GM12878 (cell line): ENCODE measurements at regions not wholly inside any gene's neighbourhood (a gene's known extent, or its start where the extent isn't known, plus 50 kb on each side); places are given as distances from the start of the nearest gene placed in this dataset.

Experiments used
- ATAC-seq: fragments of 200-7000 bp; cut with Tn5 transposase; 3 replicates; pipeline ENCODE4 v1.9.1; 2020; ENCODE audit warnings: mild to moderate bottlenecking, moderate library complexity
- BruUV-seq: library from RNA; stranded (reverse); fragments of 400-500 nt; replicated peaks from 2 replicates; lab custom pipeline; 2021; lab: Mats Ljungman, UMichigan
- CTCF ChIA-PET: fragments of 300-600 bp; sonication (Branson Sonifier 250); formaldehyde crosslinking; extraction: SDS; loops from one replicate; lab custom pipeline; 2021; ENCODE audit warnings: inconsistent platforms; lab: Yijun Ruan, JAX
- POLR2A ChIA-PET: fragments of 350-600 bp; formaldehyde crosslinking; extraction: SDS; loops from one replicate; lab custom pipeline; 2021; ENCODE audit warnings: inconsistent platforms; lab: Charles Lee
- RAD21 ChIA-PET: fragments of 300-600 bp; sonication (Branson Sonifier 250); formaldehyde crosslinking; loops from one replicate; lab custom pipeline; 2023; ENCODE audit warnings: antibody characterized with exemption; ENCODE audit not compliant: unreplicated experiment; lab: Charles Lee
- SMC1A ChIA-PET: fragments of 300-600 bp; sonication (Branson Sonifier 250); formaldehyde crosslinking; loops from one replicate; lab custom pipeline; 2023; ENCODE audit not compliant: unreplicated experiment, uncharacterized antibody; lab: Charles Lee
- DNase-seq: peaks from one replicate; pipeline ENCODE4 v3.0.0-alpha.2; 2011; ENCODE audit warnings: low read depth, low spot score
- FAIRE-seq: peaks from 3 replicates; lab custom pipeline; 2011; peaks lifted over from hg19 to GRCh38; lab: Jason Lieb, UNC
- H2AFZ ChIP-seq: 2 replicates; pipeline ENCODE4 v1.6.0; 2011; ENCODE audit warnings: low read depth, low read length, control low read depth; ENCODE audit not compliant: control insufficient read depth
- H3K27ac ChIP-seq: 2 replicates; pipeline ENCODE4 v1.5.1; 2011; ENCODE audit warnings: control low read depth; ENCODE audit not compliant: control insufficient read depth, insufficient read depth
- H3K27me3 ChIP-seq, 2 experiments: replicated peaks in 1 of 2; 2 replicates each; pipeline versions ENCODE4 v1.6.0 to v1.6.1; 2011; ENCODE audit warnings: low read length in 1 of 2; ENCODE audit not compliant: control insufficient read depth in 2 of 2, insufficient read depth in 2 of 2
- H3K36me3 ChIP-seq, 2 experiments: 2 replicates each; pipeline ENCODE4 v1.5.1; 2011; ENCODE audit warnings: low read length in 1 of 2; ENCODE audit not compliant: control insufficient read depth in 2 of 2, insufficient read depth in 2 of 2
- H3K4me1 ChIP-seq: 2 replicates; pipeline ENCODE4 v1.6.1; 2011; ENCODE audit warnings: mild to moderate bottlenecking, low read length, moderate library complexity, mixed read lengths; ENCODE audit not compliant: control insufficient read depth, insufficient read depth
- H3K4me2 ChIP-seq: 2 replicates; pipeline ENCODE4 v1.6.0; 2011; ENCODE audit warnings: control low read depth; ENCODE audit not compliant: control insufficient read depth, insufficient read depth
- H3K4me3 ChIP-seq: fragments of 200-600 bp; sonication (generic); 2 replicates; pipeline ENCODE4 v1.5.1; 2016
- H3K79me2 ChIP-seq: 2 replicates; pipeline ENCODE4 v1.6.0; 2011; ENCODE audit warnings: low read length; ENCODE audit not compliant: control insufficient read depth, insufficient read depth
- H3K9ac ChIP-seq: 2 replicates; pipeline ENCODE4 v1.8.0; 2011; ENCODE audit warnings: low read length, control low read depth, mixed read lengths; ENCODE audit not compliant: control insufficient read depth, insufficient read depth
- H3K9me3 ChIP-seq: replicated peaks from 3 replicates; pipeline ENCODE4 v1.5.1; 2011; ENCODE audit warnings: mild to moderate bottlenecking, low read length; ENCODE audit not compliant: control insufficient read depth, insufficient read depth
- H4K20me1 ChIP-seq: 2 replicates; pipeline ENCODE4 v1.6.0; 2011; ENCODE audit not compliant: control insufficient read depth, insufficient read depth
- CBX5 ChIP-seq: sonication (generic); IDR thresholded peaks from 2 replicates; pipeline ENCODE4 v1.6.1; 2016; ENCODE audit warnings: low read depth, moderate library complexity, mild to moderate bottlenecking, inconsistent platforms
- CHD2 ChIP-seq: IDR thresholded peaks from 2 replicates; pipeline ENCODE4 v1.6.1; 2011; ENCODE audit warnings: low read depth, low read length, improper control_type of control experiment, borderline replicate concordance
- ETV6 ChIP-seq, 2 experiments: fragments of 450-650 bp in 1 of 2; IDR thresholded peaks in 1 of 2; conservative IDR thresholded peaks in 1 of 2; 2 replicates each; pipeline ENCODE4 v1.6.1; 2014; ENCODE audit warnings: antibody characterized with exemption in 1 of 2, borderline replicate concordance in 1 of 2, low read depth in 1 of 2, mild to moderate bottlenecking in 1 of 2, moderate library complexity in 1 of 2
- IRF5 ChIP-seq: fragments of 450-650 bp; IDR thresholded peaks from 2 replicates; pipeline ENCODE4 v1.6.1; 2017; ENCODE audit warnings: borderline replicate concordance
- NBN ChIP-seq: fragments of 450-650 bp; IDR thresholded peaks from 2 replicates; pipeline ENCODE4 v1.6.1; 2016
- NFXL1 ChIP-seq: fragments of 450-650 bp; IDR thresholded peaks from 2 replicates; pipeline ENCODE4 v1.6.1; 2017; ENCODE audit warnings: antibody characterized with exemption, mild to moderate bottlenecking, borderline replicate concordance
- NR2F1 ChIP-seq: fragments of 450-650 bp; conservative IDR thresholded peaks from 2 replicates; pipeline ENCODE4 v1.6.1; 2017; ENCODE audit warnings: mild to moderate bottlenecking
- SREBF1 ChIP-seq: IDR thresholded peaks from 2 replicates; pipeline ENCODE4 v1.6.1; 2012; ENCODE audit warnings: mild to moderate bottlenecking, low read length
- WGBS: methylation state at CpG from one replicate; pipeline ENCODE4 v1.1.6; 2016; ENCODE audit warnings: low lambda C conversion rate; ENCODE audit not compliant: insufficient replicate concordance, insufficient coverage; ENCODE audit errors: missing lambda C conversion rate; 5-methylcytosine and 5-hydroxymethylcytosine counted together
- in situ Hi-C: fragments of 300-500 bp; cut with MboI; formaldehyde crosslinking; loops from 9 replicates; pipeline ENCODE4 v1.14.3; 2018; ENCODE audit warnings: mixed read lengths
- intact Hi-C: fragments of 100-400 bp; cut with micrococcal nuclease; formaldehyde crosslinking; loops from one replicate; pipeline ENCODE4 v1.14.2; 2022; ENCODE audit not compliant: unreplicated experiment

GRCh38 chr3:194031867-194032635 is 103.9 kb upstream of the HES1 start:
- H3K9me3 ChIP-seq = no peaks in the 10 kb centered on the region
- ChIA-PET CTCF (no interaction called here), POLR2A (no interaction called here)
- peaks cover 0 to 1% of the 10 kb centered on the region in 2 experiments; a peak in 1 of 4 replicates for H3K27me3 ChIP-seq
- FAIRE-seq (no peak), DNase-seq (no peak)
- intact Hi-C loops = no loop called here
- in situ Hi-C loops = no loop called here
- BruUV-seq = no TSS peak
- H3K4me1 ChIP-seq = no peaks in the 10 kb centered on the region
- H3K4me2 ChIP-seq = no peak overlapping the region
- H2AFZ ChIP-seq = no peak overlapping the region
- H4K20me1 ChIP-seq = no peaks in the 10 kb centered on the region
- TF ChIP-seq NR2F1 (no peak), IRF5 (no peak), CBX5 (no peak), NFXL1 (no peak), ETV6 (conservative IDR thresholded peaks at IDR 0.05 in 1 of 2, IDR thresholded peaks at IDR 0.05 in 1 of 2; ENCODE audit: borderline replicate concordance in 1 of 2, low read depth in 1 of 2) (no peak), NBN (no peak), SREBF1 (no peak), CHD2 (no peak)
- TF ChIP-seq, all 136 proteins: peak for 0
- no peaks in the 10 kb centered on the region for H3K79me2 ChIP-seq
- no peak overlapping the region for H3K9ac ChIP-seq
- SMC1A ChIA-PET = no interaction called here
- RAD21 ChIA-PET = interaction anchor here (0.8 kb wide), 1 partner anchor 208 kb away, joined by 3 read pairs; no protein-coding TSS in a partner anchor
- H3K4me3 ChIP-seq = no peak overlapping the region
- 57% methylated on average over 12 of the region's 12 CpGs for WGBS
- no peak for ATAC-seq
- H3K27ac ChIP-seq = no peak overlapping the region
- no peaks in the 10 kb centered on the region for H3K36me3 ChIP-seq
